Progenitor cell of endocrine pancreas (in vitro differentiated cells): ENCODE measurements at regions not wholly inside any gene's neighbourhood (a gene's known extent, or its start where the extent isn't known, plus 50 kb on each side); places are given as distances from the start of the nearest gene placed in this dataset.
A peak's percentile ranks its signal among the peaks of the same experiment; 100 is the strongest.

ENCODE experiments used
- DNase-seq: peaks from one replicate; pipeline ENCODE4 v3.0.0; 2021; ENCODE audit warnings: low spot score; ENCODE audit not compliant: unreplicated experiment
- H3K27ac Mint-ChIP-seq: 2 replicates; pipeline ENCODE4 v1.8.0; 2021; ENCODE audit warnings: mild to moderate bottlenecking, moderate library complexity, mixed read lengths
- H3K27me3 Mint-ChIP-seq: 2 replicates; pipeline ENCODE4 v1.8.0; 2021; ENCODE audit warnings: mixed read lengths
- H3K36me3 Mint-ChIP-seq: 2 replicates; pipeline ENCODE4 v1.8.0; 2022; ENCODE audit warnings: mixed read lengths; ENCODE audit not compliant: insufficient read depth
- H3K4me1 Mint-ChIP-seq: 2 replicates; pipeline ENCODE4 v1.8.0; 2021; ENCODE audit warnings: low read depth, mixed read lengths
- H3K4me3 Mint-ChIP-seq: 2 replicates; pipeline ENCODE4 v1.8.0; 2021; ENCODE audit warnings: low read depth, mild to moderate bottlenecking, moderate library complexity, mixed read lengths
- H3K9me3 Mint-ChIP-seq: 2 replicates; pipeline ENCODE4 v1.8.0; 2021; ENCODE audit warnings: low read depth, mixed read lengths
- TF ChIP-seq, protein P1 (sequence below): fragments of 200-600 bp; sonication (generic); IDR thresholded peaks from one replicate; pipeline ENCODE4 v1.5.0; 2021; ENCODE audit warnings: antibody characterized with exemption, mild to moderate bottlenecking; ENCODE audit not compliant: unreplicated experiment

DNA sequence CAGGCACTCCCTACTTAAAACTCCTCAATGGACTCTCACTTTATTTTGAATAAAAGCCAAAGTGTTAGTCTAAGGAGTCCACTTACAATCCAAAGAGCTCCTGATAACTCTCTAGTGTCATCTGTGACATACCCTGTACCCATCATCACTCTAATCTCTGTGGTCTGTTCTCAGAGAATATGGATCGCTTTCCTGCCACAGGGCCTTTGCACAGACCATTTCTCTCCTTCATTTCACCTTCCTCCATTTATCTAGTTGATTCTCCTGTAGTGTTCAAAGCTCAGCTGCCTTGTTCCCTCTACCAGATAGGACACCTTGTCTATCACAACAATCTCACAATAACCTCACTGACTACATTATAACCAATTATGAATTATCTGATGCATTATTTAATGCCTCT, 185.4 kb upstream of the KBTBD8 start:
- Mint-ChIP-seq H3K4me1 (peaks cover 22% of the 10 kb centered on the region), H3K36me3 (no peaks in the 10 kb centered on the region), H3K27me3 (peaks cover 10% of the 10 kb centered on the region), H3K9me3 (no peaks in the 10 kb centered on the region), H3K4me3 (no peak overlapping the region), H3K27ac (no peak overlapping the region)
- TF ChIP-seq, protein P1, sequence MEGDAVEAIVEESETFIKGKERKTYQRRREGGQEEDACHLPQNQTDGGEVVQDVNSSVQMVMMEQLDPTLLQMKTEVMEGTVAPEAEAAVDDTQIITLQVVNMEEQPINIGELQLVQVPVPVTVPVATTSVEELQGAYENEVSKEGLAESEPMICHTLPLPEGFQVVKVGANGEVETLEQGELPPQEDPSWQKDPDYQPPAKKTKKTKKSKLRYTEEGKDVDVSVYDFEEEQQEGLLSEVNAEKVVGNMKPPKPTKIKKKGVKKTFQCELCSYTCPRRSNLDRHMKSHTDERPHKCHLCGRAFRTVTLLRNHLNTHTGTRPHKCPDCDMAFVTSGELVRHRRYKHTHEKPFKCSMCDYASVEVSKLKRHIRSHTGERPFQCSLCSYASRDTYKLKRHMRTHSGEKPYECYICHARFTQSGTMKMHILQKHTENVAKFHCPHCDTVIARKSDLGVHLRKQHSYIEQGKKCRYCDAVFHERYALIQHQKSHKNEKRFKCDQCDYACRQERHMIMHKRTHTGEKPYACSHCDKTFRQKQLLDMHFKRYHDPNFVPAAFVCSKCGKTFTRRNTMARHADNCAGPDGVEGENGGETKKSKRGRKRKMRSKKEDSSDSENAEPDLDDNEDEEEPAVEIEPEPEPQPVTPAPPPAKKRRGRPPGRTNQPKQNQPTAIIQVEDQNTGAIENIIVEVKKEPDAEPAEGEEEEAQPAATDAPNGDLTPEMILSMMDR = no peak
- no peak for DNase-seq

DNA sequence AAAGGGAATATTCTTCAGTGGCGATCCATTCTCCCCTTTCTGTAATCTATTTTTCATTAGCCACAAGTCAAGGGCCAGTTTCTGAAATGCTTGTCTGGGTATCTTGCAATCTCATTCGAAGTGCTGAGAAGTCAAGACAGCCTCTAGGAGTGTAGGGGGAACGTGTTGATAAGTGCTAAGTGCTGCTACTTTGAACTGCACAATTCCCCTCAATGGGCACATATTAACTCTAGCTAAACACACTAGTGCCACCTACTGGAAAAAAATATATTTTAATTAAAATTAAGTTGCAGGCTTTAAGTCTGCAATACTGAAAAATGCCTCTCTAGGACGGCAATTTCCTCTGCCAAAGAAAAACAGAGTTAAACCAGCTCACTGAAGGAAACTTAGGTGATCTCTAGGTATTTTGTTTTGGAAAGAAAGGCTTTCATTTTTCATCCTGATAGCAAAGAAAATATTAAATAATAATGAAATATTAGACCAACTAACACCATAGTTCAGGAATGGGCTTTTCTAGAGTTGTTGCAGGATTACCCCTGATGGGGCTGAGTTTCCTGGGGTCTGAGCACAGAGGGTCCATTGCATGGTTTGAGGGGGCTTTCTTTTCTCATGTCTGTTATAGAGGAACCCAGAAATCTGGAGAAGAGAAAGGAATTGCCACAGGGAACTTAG, 181.9 kb upstream of the KBTBD8 start:
- Mint-ChIP-seq H3K4me3 (no peak overlapping the region), H3K9me3 (no peaks in the 10 kb centered on the region), H3K36me3 (no peaks in the 10 kb centered on the region), H3K4me1 (peaks cover 28% of the 10 kb centered on the region), H3K27ac (no peak overlapping the region), H3K27me3 (peaks cover 10% of the 10 kb centered on the region)
- TF ChIP-seq, protein P1 = peak; percentile 71
- DNase-seq = no peak

DNA sequence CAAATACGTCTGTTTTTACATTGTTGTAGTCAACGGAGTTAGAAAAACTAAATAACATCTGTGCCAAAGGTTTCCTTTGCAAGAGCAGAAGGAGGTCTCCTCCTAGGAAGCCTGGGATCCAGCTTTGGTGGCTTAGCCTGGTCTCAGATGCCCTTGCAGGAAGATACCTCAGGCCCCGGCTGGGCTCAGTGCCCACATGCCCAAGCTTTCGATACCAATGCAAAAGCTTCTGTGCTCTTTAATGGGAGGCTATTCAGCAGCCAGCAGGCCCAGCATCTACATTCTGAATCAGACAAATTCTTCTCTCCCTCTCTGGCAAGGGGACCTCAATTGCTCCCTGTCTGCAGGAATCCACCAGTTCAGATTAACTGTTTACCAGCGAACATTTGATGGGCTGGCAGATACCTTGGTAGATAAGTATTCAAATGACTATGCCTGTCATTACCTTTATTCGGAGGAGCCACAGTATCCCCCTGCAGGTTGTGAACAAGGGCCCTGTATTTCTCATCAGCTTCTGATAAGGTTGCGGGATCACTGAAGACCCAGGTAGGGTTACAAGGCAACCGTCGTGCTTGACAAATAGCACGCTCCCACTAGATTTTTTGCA, 180.1 kb upstream of the KBTBD8 start:
- TF ChIP-seq, protein P1 = no peak
- DNase-seq = no peak
- H3K4me1 Mint-ChIP-seq = peaks cover 28% of the 10 kb centered on the region
- no peak overlapping the region for H3K4me3 Mint-ChIP-seq
- no peaks in the 10 kb centered on the region for H3K36me3 Mint-ChIP-seq
- H3K27ac Mint-ChIP-seq = peak overlapping the region; percentile 31
- H3K9me3 Mint-ChIP-seq = no peaks in the 10 kb centered on the region
- peaks cover 8% of the 10 kb centered on the region for H3K27me3 Mint-ChIP-seq

DNA sequence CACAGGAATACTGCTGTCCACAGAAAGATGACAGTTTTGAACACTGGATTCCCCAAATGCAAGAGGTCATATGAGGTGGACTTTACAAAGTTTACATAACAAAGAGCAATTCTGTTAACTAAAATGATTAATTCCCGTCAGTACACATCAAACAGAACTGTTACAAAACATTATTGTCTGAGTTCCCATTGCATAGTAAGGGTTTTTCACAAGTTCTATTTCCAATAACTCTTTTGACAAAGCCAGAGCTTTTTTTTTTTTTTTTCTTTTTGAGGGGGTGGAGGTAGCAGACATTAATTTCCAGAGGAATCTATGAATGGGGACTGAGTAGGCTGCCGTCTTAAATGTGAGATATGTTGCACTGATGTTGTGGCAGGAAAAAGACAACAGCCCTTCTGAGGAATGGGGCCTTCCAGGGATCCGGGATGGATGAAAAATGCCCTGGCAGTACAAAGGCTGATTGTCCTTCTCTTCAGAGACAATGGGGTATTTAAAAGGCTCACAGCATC, 178.1 kb upstream of the KBTBD8 start:
- no peaks in the 10 kb centered on the region for H3K36me3 Mint-ChIP-seq
- peaks cover 4% of the 10 kb centered on the region for H3K9me3 Mint-ChIP-seq
- TF ChIP-seq, protein P1 = no peak
- DNase-seq = no peak
- no peak overlapping the region for H3K4me3 Mint-ChIP-seq
- no peak overlapping the region for H3K27ac Mint-ChIP-seq
- H3K27me3 Mint-ChIP-seq = peaks cover 12% of the 10 kb centered on the region
- peaks cover 34% of the 10 kb centered on the region for H3K4me1 Mint-ChIP-seq

DNA sequence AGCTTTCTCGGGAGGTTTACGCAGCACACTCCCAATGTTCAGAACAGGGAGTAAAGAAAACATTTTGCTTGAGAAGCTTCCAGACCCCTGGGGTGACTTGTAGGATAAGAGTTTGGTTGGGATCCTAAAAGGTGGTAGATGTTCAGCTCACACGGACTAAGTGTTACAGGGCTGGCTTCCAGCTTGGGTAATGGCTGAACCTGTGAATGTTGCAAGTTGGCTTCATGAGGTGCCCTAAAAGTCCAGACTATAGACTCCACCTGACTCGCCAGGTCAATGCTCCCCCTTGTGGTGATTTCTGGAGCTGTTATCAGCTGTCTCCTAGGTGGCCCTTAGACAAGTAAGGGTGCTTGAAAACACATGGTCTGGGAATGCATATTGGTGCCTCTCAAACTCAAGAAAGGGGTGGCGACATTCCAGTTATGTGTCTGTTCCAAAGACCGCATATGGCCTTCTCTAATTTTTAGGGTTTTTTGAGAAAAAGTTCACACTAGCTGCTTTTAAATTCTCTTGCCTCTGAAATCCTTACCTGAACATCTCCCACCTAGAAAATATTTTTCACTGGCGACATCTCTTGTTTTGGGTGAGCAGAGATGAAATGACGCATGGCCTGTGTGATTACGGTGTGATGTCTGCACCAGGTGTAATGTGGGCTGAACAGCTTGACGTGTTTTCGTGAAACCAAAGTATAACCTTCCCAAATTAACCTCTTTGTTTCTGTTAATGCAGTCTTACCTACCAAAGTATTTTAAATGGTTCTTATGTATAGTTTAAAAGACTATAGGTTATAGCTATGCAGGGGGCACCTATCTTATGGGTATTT, 175.7 kb upstream of the KBTBD8 start:
- no peak overlapping the region for H3K4me3 Mint-ChIP-seq
- peaks cover 21% of the 10 kb centered on the region for H3K27me3 Mint-ChIP-seq
- H3K4me1 Mint-ChIP-seq = peaks cover 32% of the 10 kb centered on the region
- H3K27ac Mint-ChIP-seq = no peak overlapping the region
- peaks cover 4% of the 10 kb centered on the region for H3K9me3 Mint-ChIP-seq
- H3K36me3 Mint-ChIP-seq = no peaks in the 10 kb centered on the region
- TF ChIP-seq, protein P1 = peak; percentile 67
- DNase-seq = peak; percentile 42
